Esophagus squamous epithelium (tissue), 4 donors: ENCODE measurements at regions not wholly inside any gene's neighbourhood (a gene's known extent, or its start where the extent isn't known, plus 50 kb on each side); places are given as distances from the start of the nearest gene placed in this dataset.

Experiments used
- POLR2A ChIP-seq, 4 donors: fragments of 450-650 bp; IDR thresholded peaks; one replicate each; pipeline ENCODE4 v1.6.1; 2017; ENCODE audit warnings: antibody characterized with exemption in 4 of 4, mild to moderate bottlenecking in 4 of 4, moderate library complexity in 3 of 4
- TF ChIP-seq, protein P1 (sequence below), 6 experiments: fragments of 450-650 bp in 4 of 6; fragments of 200-600 bp in 2 of 6; sonication (generic) in 2 of 6; IDR thresholded peaks; one replicate each; pipeline ENCODE4 v1.5.1; 2016 to 2019; ENCODE audit warnings: antibody characterized with exemption in 6 of 6, mild to moderate bottlenecking in 4 of 6, moderate library complexity in 4 of 6

DNA sequence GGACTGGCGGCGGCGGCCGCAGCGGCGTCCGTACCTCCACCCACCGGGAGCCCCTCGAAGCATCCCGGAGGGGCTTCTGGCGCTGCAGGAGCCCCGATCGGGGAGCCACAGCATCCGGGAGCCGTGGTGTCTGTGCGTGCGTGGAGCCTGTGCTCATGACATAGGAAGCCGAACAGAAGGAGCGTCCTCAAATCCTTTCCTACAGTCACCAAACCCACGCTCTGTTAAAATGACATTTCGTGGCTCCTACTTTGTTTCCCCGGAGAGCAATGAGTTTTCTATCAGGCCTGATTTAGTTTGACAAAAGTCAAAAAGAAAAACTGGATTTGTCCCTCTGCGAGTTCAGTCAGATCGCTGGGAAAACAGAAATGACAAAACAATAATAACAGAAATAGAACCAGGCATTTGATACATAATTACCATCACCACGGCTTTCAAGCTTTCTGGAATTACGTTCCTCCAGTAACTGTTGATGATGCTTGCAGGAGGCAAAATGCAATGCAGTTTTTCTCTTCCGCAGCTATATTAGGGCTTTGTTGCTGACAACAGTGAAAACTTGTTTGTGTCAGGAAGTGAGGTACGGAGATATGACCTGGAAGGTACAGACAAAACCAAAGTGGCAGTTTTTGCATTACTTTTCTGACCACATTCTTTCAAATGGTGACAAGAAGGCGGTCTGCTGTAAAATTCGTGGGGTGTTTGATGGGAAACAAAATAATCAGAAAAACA, 219.3 kb upstream of the MKLN1 start:
- TF ChIP-seq POLR2A (IDR thresholded peaks at IDR 0.05): peak in 1 of 4 donors; percentile 35
- TF ChIP-seq, protein P1, sequence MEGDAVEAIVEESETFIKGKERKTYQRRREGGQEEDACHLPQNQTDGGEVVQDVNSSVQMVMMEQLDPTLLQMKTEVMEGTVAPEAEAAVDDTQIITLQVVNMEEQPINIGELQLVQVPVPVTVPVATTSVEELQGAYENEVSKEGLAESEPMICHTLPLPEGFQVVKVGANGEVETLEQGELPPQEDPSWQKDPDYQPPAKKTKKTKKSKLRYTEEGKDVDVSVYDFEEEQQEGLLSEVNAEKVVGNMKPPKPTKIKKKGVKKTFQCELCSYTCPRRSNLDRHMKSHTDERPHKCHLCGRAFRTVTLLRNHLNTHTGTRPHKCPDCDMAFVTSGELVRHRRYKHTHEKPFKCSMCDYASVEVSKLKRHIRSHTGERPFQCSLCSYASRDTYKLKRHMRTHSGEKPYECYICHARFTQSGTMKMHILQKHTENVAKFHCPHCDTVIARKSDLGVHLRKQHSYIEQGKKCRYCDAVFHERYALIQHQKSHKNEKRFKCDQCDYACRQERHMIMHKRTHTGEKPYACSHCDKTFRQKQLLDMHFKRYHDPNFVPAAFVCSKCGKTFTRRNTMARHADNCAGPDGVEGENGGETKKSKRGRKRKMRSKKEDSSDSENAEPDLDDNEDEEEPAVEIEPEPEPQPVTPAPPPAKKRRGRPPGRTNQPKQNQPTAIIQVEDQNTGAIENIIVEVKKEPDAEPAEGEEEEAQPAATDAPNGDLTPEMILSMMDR (IDR thresholded peaks at IDR 0.05): no peak
